Mucosa of descending colon (tissue), 3 donors: ENCODE measurements at regions not wholly inside any gene's neighbourhood (a gene's known extent, or its start where the extent isn't known, plus 50 kb on each side); places are given as distances from the start of the nearest gene placed in this dataset.

ENCODE experiments used
- ATAC-seq: fragments of 200-7000 bp; cut with Tn5 transposase; one replicate; pipeline ENCODE4 v1.9.1; 2020; ENCODE audit warnings: mild to moderate bottlenecking, moderate library complexity
- DNase-seq, 3 donors: peaks; one replicate each; pipeline ENCODE4 v3.0.0-alpha.2; 2020
- H3K36me3 ChIP-seq: fragments of 200-600 bp; one replicate; pipeline ENCODE4 v1.8.0; 2021; ENCODE audit warnings: low read depth, mild to moderate bottlenecking
- H3K4me1 ChIP-seq: fragments of 200-600 bp; one replicate; pipeline ENCODE4 v1.8.0; 2021; ENCODE audit warnings: low read depth, mild to moderate bottlenecking
- H3K4me3 ChIP-seq: fragments of 200-600 bp; one replicate; pipeline ENCODE4 v1.8.0; 2021; ENCODE audit warnings: mild to moderate bottlenecking
- H3K9me3 ChIP-seq: fragments of 200-600 bp; one replicate; pipeline ENCODE4 v1.8.0; 2021; ENCODE audit warnings: mild to moderate bottlenecking
- CTCF ChIP-seq: fragments of 200-600 bp; IDR thresholded peaks from one replicate; pipeline ENCODE4 v1.8.0; 2022; ENCODE audit warnings: antibody characterized with exemption, mild to moderate bottlenecking
- intact Hi-C, 2 donors: fragments of 100-400 bp; cut with DNase I in 1 of 2; cut with micrococcal nuclease in 1 of 2; formaldehyde crosslinking; loops; one replicate each; pipeline versions ENCODE4 v1.11.0 to v1.11.1; 2022; cut with DNase I, micrococcal nuclease
- donor health status: DM: no; HTN: no; CAD: no; lungs with moderate emphysema.
- donor health status: DM: no; HTN: no; CAD: no.
- donor health status: DM: no; HTN: yes; CAD: no.

GRCh38 chr18:33960417-33960816 lies 264.3 kb downstream of the NOL4 start:
- no peak for TF ChIP-seq CTCF
- DNase-seq (no peak), ATAC-seq (no peak)
- no peaks in the 10 kb centered on the region for H3K9me3 ChIP-seq
- H3K4me3 ChIP-seq = no peak overlapping the region
- H3K4me1 ChIP-seq = no peaks in the 10 kb centered on the region
- intact Hi-C loops = no loop called here
- H3K36me3 ChIP-seq = no peaks in the 10 kb centered on the region

GRCh38 chr18:33959609-33960008 lies 265.1 kb downstream of the NOL4 start:
- ATAC-seq (no peak), DNase-seq (no peak)
- Histone ChIP-seq H3K9me3 (no peaks in the 10 kb centered on the region), H3K4me3 (no peak overlapping the region), H3K36me3 (no peaks in the 10 kb centered on the region), H3K4me1 (no peaks in the 10 kb centered on the region)
- TF ChIP-seq CTCF = no peak
- intact Hi-C loops = no loop called here

GRCh38 chr18:33957707-33958106 lies 267.0 kb downstream of the NOL4 start:
- Histone ChIP-seq H3K36me3 (no peaks in the 10 kb centered on the region), H3K4me1 (no peaks in the 10 kb centered on the region), H3K9me3 (no peaks in the 10 kb centered on the region), H3K4me3 (no peak overlapping the region)
- no peak for ATAC-seq
- no peak for DNase-seq
- intact Hi-C loops = no loop called here
- TF ChIP-seq CTCF = no peak

- Histone ChIP-seq H3K4me3 (no peak overlapping the region), H3K36me3 (no peaks in the 10 kb centered on the region), H3K9me3 (no peaks in the 10 kb centered on the region), H3K4me1 (no peaks in the 10 kb centered on the region)
- ATAC-seq = no peak
- no peak for DNase-seq
- TF ChIP-seq CTCF = no peak
- intact Hi-C loops = no loop called here
These were observed 273.7 kb downstream of the NOL4 start for GRCh38 chr18:33951031-33951430.

- H3K4me1 ChIP-seq = no peaks in the 10 kb centered on the region
- no peak for ATAC-seq
- H3K9me3 ChIP-seq = no peaks in the 10 kb centered on the region
- intact Hi-C loops = no loop called here
- H3K36me3 ChIP-seq = no peaks in the 10 kb centered on the region
- H3K4me3 ChIP-seq = no peak overlapping the region
- no peak for DNase-seq
- no peak for TF ChIP-seq CTCF
These were observed 278.4 kb downstream of the NOL4 start for GRCh38 chr18:33946336-33946735.

- H3K9me3 ChIP-seq = no peaks in the 10 kb centered on the region
- H3K36me3 ChIP-seq = no peaks in the 10 kb centered on the region
- no peak for TF ChIP-seq CTCF
- H3K4me3 ChIP-seq = no peak overlapping the region
- intact Hi-C loops = no loop called here
- DNase-seq = no peak
- no peaks in the 10 kb centered on the region for H3K4me1 ChIP-seq
- no peak for ATAC-seq
These were observed 280.2 kb downstream of the NOL4 start for GRCh38 chr18:33944493-33944892.
